ENCODE measurements at regions not wholly inside any gene's neighbourhood (a gene's known extent, or its start where the extent isn't known, plus 50 kb on each side); places are given as distances from the start of the nearest gene placed in this dataset.
"Not testable (repeated sequence)": the region's sequence is repeated elsewhere in the genome, so short reads cannot be mapped to it uniquely, and the experiment has no call there.

DNA sequence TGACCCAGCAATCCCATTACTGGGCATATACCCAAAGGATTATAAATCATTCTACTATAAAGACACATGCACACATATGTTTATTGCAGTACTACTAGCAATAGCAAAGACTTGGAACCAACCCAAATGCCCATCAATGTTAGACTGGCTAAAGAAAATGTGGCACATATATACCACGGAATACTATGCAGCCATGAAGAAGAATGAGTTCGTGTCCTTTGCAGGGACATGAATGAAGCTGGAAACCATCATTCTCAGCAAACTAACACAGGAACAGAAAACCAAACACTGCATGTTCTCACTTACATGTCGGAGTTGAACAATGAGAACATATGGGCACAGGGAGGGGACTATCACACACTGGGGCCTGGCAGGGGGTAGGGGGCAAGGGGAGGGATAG, 183.0 kb downstream of the HACE1 start:
- not testable (repeated sequence) for DNase-seq

DNA sequence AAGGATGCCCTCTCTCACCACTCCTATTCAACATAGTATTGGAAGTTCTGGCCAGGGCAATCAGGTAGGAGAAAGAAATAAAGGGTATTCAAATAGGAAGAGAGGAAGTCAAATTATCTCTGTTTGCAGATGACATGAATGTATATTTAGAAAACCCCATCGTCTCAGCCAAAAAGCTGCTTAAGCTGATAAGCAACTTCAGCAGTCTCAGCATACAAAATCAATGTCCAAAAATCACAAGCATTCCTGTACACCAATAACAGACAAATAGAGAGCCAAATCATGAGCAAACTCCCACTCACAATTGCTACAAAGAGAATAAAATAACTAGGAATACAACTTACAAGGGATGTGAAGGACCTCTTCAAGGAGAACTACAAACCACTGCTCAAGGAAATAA, 184.6 kb downstream of the HACE1 start:
- DNase-seq, result not testable (repeated sequence)

DNA sequence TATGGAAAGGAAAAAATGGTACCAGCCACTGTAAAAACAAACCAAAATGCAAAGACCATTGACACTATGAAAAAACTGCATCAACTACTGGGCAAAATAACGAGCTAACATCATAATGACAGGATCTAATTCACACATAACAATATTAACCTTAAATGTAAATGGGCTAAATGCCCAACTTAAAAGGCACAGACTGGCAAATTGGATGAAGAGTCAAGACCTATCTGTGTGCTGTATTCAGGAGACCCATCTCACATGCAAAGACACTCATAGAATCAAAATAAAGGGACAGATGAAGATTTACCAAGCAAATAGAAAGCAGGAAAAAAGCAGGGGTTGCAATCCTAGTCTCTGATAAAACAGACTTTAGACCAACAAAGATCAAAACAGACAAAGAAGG, 186.6 kb downstream of the HACE1 start:
- not testable (repeated sequence) for DNase-seq

DNA sequence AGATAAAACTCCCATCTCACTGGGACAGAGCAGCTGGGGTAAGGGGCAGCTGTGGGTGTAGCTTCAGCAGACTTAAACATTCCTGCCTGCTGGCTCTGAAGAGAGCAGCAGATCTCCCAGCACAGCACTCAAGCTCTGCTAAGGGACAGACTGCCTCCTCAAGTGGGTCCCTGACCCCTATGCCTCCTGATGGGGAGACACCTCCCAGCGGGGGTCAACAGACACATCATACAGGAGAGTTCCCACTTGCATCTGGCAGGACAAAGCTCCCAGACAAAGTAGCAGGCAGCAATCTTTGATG, 188.2 kb downstream of the HACE1 start:
- DNase-seq, result not testable (repeated sequence)

DNA sequence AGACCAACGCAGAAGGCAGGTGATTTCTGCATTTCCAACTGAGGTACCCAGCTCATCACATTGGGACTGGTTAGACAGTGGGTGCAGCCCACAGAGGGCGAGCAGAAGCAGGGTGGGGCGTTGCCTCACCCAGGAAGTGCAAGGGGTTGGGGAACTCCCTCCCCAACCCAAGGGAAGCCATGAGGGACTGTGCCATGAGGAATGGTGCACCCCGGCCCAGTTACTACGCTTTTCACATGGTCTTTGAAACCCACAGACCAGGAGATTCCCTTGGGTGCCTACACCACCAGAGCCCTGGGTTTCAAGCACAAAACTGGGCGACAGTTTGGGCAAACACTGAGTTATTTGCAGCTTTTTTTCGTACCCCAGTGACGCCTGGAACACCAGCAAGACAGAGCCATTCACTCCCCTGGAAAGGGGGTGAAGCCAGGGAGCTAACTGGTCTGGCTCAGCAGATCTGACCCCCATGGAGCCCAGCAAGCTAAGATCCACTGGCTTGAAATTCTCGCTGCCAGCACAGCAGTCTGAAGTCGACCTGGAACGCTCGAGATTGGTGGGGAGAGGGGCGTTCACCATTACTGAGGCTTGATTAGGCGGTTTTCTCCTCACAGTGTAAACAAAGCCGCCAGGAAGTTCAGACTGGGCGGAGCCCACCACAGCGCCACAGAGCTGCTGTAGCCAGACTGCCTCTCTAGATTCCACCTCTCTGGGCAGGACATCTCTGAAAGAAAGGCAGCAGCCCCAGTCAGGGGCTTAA, 188.7 kb downstream of the HACE1 start:
- DNase-seq, result not testable (repeated sequence)

DNA sequence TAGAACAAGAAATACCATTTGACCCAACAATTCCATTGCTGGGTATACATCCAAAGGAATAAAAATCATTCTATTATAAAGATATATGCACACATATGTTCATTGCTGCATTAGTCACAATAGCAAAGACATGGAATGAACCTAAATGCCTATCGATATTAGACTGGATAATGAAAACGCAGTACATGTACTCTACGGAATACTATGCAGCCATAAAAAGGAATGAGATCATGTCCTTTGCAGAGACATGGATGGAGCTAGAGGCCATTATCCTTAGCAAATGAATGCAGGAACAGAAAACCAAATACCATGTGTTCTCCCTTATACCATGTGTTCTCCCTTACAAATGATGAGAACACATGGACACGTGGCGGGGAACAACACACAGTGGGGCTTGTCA, 190.2 kb downstream of the HACE1 start:
- DNase-seq, result no peak

DNA sequence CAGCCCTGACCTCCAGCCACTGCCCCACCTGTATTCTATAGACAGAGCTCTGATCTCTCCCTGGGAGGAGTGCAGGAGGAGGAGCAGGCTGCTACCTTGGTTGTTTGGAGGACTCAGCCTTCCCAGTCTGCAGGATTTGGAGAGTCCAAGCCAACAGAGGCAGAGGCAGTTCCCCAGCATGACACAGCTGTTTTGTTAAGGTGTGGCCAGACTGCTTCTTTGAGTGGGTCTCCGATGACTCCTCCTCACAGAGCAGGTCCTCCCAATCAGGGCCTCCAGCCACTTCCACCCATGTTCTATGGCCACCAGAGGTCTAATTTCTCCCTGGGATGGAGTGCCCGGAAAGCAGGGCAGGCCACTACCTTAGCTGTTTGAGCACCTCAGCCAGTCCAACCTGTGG, 203.5 kb downstream of the HACE1 start:
- DNase-seq, result no peak

DNA sequence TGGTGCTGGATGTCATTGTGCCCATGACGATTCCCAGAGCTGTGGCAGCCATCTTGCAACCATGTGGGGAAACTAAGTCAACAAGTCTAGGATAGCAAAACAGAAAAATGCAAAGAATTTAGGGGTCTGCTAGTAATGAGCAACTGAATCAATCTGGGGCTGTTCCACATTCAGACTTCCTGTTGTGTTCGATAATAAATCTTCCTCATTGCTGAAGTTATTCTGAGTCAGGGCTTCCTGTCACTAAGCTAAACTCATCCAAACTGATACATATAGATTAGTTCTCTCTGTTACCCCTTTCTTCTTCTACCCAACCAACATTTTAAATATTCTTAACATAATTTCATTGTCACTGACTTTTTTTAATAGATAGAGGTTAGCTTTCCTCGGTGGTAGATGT, 205.9 kb downstream of the HACE1 start:
- DNase-seq, result no peak

DNA sequence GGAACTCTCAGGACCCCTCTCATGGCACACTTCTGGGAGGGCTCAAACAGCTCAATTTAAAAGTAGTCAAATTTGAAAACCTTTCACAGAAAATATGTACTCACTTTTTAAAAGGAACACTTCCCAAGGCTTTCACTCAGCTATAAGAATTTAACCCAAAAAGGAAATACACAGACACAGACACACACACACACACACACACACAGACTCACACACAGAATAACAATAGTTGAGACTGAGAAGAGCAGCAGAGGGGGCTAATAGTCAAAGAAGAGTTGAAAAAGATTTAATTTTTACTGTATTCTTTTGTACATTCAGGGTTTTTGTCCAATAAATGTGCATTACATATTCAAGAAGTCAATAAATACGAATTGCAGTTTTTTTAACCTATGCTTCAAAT, 211.4 kb downstream of the HACE1 start:
- DNase-seq, result no peak

DNA sequence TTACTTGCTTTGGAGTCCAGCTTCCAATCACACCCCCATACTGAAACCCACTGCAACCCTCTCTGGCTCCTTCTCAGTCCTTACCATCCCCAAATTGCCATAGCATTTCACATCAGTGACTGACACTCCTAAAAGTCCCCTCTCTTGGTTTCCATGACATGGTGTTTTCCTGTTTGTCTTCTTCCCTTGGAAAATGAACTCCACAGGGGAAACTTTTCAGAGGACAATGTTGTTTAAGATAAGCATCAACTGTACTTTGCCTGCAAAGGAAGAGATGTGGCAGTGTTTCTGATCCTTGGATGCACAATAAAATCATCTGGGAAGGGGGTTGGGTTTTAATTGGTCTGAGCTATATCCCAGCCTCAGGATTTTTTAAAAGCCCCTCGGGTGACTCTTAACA, 214.9 kb downstream of the HACE1 start:
- no peak for DNase-seq

DNA sequence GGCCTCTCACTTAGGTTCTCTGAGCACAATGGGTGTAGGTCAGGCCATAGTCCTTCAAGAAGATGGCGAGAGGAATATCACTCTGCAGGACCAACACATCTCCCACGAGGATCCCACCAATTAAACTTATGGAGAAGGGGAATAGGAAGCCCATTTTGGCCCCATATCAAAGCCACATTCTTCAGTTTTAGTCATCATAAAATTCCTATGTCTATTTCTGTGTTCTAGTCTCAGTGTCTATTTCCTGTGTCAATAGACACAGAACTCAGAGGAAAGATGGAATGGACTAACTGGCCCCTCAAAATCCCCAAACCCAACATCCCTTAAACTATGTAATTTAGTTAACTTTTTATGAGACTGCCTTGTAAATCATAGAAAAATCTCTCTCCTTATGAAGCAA, 216.8 kb downstream of the HACE1 start:
- DNase-seq, result no peak

DNA sequence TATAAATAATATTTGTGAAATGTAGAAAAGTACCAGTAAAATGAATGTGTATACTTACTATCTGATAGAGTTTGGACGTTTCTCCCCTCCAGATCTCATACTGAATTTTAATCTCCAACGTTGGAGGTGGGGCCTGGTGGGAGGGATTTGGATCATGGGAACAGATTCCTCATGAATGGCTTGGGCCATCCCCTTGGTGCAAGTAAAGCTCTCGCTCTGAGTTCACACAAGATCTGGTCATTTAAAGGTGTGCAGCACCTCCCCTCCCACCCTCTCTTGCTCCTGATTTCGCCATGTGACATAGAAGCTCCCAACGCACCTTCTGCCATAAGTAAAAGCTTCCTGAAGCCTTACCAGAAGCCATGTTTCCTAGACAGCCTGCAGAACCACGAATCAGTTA, 219.0 kb downstream of the HACE1 start:
- no peak for DNase-seq

DNA sequence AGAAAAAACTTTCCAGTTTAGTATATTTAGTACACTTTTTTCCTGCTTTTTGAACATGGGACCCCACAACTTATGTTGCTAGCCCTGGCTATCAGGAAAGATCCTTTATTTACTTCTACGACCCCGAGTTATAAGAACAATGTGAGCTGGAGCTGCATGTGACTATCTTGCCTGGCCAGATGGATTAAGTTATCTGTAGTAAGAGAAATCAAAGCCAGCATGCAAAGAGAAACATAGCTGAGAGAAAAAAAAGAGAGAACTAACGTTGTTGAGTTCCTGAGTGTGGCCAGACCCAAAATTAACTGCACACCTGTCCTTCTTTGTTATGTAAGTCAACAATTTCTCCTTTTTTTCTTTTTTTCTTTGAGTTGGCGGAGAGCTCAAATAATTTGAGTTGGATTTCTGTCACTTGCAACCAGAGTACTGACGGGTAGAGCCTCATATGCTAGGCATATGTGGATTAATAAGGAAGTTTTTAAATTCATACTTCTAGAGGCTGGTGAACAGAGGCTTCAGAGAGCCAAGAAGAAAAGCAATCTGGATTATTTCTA, 219.5 kb downstream of the HACE1 start:
- DNase-seq, result no peak

DNA sequence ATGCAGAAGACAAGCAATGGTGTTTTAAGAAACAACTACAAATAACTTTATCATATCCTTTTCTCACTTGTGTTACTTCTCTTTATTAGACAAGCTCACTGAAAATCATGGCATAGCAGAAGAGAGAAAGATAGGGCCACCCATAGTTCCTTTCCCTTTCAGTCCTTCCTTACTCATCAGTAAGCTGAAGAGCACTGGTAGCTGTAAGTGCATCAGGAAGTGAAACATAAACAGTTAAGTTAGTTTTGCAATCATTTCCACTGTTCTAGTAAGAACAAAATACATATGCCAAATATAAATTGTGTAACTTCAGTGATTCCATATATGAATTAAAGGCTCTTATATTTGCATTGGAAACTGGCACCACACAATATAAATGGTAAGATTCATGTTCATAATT, 220.1 kb downstream of the HACE1 start:
- DNase-seq, result no peak

DNA sequence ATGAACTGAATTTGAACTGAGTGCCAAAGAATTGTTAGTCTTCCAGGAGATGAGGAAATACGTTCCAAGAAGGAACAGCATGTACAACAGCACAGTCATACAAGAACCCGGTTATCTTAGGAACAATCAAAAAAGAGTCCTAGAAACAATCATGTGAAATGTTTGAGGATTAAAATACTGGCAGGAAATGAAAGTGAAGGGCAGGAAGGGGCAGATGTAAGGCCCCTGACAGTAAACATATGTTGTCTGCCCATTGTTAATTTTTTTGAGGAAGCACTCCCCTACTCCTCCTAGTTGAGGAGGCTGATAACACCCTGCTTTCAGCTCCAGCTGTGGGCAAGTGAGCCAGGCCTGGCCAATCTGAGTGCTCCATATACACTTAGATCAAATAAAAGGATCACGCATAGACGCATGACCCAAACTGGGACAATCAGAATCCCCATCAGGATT, 220.9 kb downstream of the HACE1 start:
- DNase-seq, result no peak

DNA sequence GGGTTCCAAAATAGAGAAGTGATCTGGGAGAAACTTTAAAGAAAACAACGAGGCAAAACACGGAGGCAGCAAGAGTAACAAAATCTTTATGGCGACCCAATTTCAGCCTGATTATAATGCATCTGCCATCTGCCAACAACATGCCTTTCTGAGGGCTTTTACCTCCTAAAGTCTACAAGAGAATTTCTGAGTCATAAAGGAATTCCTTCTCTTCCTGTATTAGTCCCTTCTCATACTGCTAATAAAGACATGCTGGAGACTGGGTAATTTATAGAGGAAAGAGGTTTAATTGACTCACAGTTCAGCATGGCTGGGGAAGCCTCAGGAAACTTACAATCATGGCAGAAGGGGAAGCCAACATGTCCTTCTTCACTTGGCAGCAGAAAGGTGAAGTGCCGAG, 226.6 kb downstream of the HACE1 start:
- no peak for DNase-seq

DNA sequence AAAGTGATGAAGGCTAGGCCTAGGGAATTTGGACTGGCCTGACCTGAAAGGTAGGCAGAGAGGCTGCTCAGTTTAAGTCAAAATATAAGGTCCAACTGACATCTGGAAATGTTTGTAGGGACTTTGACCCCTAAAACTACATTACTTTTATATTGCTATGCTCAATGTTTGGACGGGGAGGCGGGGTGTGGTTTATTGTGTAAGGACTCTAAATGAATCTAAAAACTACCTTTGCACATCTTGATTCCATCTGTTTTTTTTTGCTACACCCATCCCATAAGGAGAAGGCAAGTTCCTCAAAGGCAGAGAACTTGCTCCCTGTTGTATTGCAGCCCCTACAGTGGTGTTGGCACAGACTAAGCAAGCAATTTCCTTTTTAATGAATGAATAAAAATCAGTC, 227.1 kb downstream of the HACE1 start:
- DNase-seq, result no peak

DNA sequence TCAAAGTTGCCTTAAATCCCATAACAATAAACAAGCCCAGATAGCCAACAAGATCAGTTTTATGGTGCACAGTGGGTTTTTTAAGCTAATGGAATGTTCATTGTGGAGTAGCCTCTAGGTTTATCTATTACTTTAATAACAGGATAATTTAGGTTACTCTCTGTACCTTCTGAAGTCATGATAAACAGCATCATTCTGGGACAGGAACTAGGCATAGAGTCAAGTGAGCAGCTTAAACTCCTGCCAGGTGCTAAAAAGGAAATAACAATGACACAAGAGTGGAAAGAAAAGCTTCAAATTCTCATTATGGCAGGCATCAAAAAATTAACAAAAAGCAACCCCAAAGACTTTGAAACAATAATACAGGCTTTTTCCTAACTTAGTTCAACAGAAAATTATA, 228.8 kb downstream of the HACE1 start:
- no peak for DNase-seq

DNA sequence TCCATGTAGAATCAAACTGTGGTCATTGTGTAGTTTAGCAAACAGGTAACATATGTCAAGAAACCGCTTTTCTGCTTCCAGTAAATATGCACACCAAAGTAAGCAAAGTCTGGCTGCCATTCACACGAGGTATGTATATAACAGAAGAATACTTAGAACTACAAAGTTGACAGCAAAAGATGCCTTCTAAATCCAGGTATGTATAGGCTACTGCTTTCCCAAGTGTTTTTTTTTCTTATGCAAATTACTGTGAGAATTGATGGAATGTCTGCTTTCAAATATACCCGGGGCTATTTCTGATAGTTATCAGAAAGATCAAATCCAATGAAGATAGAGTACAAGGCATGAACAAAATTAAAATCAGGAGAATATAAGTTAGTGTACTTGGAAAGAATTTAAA, 229.2 kb downstream of the HACE1 start:
- DNase-seq, result no peak

DNA sequence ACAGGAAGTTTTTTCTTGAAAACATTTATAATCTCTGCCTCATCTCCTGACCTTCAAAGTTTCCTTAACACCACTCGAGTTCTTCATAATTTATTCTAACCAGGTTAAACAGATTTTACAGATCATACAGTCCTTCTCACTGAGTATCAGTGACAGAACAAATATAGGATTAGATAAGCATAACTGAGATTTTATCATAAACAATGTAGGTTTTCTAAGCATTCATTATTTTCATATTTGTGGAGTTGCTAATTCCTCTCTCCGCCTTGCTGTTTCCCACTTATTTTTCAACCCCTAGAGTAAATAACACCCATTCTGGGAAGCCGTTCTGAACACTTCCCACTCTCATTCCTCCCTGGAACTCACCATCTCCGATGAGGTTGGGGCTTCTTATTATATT, 229.9 kb downstream of the HACE1 start:
- DNase-seq, result no peak

DNA sequence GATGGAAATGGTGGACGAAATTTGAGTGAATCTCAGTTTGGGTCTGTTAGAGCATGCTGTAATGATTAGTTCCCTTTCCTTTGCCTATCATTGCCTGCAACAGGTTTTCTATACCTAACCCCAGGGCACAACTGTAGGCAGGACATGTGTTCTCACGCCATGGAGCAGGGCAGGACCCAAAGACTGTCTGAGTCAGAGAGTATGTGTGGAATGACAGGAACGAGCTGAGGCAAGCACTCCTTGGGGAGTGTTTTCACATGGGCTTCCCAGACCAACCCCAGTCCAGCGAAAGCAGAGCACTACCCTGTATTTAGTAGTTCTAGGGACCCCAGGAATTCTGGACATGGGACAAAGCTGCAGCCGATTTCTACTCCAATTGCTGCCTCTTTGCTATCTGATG, 234.2 kb downstream of the HACE1 start:
- no peak for DNase-seq

DNA sequence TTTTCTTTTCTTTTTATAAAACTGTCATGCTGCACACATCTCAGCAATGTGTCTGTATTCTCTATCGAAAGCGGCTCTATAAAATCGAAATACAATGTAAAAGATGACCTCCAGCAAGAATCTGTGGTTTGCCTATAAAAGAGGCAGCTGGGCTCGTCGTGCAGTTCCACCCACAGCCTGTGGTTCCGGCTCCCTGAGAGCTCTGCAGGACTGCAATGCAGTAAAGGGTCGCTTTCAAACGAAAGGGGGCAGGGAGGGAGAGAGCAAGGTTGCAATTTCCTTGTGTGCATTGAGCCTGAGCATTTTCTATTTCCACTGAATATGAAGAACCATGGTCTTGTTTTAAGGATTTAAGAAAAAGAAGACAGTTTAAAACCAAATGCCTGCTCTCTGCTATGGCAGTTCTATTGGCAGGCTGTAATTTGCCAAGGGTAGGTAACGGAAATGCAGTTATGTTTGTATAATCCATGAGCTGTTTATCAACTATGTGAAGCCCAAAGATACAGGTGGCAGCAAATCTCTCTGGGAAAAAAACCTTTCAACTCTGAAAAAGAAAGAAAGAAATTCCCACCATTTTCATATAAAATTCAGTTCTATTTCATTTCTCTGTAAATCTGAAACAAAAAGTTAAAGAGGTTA, 236.5 kb downstream of the HACE1 start:
- DNase-seq, result no peak

DNA sequence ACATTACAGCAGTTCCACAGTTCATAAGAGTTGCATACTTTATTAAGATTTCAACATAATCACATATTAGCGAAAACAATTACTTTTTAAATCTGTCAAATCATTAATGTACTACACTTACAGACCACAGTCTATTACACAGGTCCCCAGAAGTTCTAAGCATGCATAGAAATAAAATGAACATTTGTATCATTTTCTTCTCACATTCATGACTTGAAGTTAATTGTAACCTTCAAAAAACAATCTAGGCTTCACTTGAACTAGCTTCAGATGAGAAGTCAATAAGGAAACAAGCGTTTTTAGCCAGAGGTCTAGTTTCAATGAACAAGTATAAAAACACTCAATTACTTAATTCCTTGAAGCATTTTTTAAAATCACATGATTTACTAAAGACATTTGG, 238.3 kb downstream of the HACE1 start:
- DNase-seq, result no peak

DNA sequence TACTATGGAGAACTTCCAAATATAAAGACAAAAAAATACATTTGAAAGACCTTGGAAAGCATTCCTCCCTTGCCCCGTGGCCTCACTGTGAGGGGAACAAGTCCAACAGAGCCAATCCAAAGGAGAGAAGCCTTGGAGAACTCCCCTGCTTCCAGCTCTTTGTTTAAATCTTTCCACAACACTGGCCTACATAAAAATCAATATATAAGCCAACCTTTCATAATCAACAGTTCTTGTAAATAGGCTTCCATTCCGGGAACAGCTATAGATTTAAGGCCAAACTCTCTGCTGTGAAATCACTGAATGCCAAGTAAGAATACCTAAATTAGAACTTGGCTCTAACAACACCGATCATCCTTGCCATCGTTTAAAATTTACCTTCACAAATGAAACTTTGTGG, 242.1 kb downstream of the HACE1 start:
- DNase-seq, result no peak

DNA sequence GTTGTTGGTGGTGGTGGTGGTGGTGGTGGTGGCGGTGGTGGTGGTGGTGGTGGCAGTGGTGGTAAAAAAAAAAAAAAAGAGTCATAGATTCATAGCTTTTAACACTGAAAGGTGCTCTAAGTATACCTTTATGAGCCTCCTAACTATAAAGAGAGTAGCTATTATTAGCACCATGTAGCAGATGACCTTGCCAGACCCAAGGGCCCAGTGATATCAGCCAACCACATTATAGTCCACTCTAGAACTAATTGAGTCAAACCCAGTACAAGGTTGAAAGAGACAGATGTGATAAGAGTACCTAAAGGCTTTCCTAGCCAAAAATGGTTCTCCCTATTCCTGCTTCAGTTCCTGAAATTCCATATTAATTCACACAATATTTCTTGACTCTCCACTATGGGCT, 245.3 kb downstream of the HACE1 start:
- DNase-seq, result no peak

Measured in effector CD8-positive, alpha-beta T cell (primary cell).